ENCODE measurements at regions not wholly inside any gene's neighbourhood (a gene's known extent, or its start where the extent isn't known, plus 50 kb on each side); places are given as distances from the start of the nearest gene placed in this dataset.
"Not testable (repeated sequence)": the region's sequence is repeated elsewhere in the genome, so short reads cannot be mapped to it uniquely, and the experiment has no call there.

DNA sequence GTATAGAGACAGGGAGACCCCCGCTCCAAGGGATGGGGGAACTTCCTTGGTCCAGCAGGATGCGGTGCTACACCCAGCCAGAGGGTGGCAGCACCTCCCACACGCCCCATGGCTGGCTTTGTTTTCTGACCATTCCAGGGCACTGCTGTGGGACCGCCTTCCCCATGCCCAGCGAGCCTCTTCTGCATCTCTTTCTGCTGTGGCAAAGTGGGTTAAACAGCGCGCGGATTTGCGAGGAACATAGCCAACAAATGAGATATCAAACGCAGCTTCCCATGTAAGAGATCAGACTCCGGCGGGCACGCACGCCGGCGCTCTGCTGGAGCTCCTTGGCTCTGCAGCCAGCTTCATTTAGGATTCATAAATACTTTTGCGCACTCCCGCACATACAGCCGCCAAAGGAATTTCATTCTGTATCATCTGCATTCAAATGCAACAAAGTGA lies 485.8 kb upstream of the CADM1 start:
- DNase-seq: no peak

- no peak for DNase-seq
Observed at GRCh38 chr11:115985896-115986295, 481.7 kb upstream of the CADM1 start.

DNA sequence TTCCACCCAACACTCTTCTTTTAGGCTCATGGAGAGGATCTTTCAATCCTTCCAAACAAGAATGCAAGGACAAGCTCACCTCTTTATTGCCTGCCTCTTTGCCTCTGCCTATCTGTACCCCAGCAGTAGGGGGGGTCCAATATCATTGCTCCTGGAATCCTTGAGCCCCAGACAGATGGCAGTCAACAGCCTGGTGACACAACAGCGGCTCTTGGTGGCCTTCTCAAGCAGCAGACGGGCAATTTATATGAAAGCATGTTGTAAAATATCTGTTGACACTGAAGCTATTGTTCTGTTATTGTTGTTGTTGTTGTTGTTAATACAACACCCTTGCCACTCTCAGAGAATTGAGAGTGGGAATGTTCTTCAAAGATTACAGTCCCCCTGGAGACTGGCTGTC lies 480.0 kb upstream of the CADM1 start:
- no peak for DNase-seq

DNA sequence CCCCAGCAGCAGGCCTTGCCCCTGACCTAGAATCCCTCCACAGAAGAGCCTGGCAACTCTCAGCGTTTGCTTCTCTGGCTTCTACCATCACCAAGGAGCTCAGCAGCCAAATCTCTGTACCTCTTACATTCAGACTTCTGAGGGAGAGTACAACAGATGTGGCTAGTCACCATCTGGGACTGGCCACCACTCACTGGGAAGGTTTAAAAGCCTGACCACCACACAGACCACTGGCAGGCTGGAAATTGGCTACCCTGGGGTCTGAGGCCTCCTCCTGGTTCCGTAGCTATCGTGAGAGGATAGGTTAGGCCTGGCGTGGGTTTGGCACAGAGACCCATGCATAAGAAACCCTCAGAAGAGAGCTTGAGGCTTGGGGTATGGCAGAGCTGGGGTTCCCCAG lies 478.5 kb upstream of the CADM1 start:
- no peak for DNase-seq

DNA sequence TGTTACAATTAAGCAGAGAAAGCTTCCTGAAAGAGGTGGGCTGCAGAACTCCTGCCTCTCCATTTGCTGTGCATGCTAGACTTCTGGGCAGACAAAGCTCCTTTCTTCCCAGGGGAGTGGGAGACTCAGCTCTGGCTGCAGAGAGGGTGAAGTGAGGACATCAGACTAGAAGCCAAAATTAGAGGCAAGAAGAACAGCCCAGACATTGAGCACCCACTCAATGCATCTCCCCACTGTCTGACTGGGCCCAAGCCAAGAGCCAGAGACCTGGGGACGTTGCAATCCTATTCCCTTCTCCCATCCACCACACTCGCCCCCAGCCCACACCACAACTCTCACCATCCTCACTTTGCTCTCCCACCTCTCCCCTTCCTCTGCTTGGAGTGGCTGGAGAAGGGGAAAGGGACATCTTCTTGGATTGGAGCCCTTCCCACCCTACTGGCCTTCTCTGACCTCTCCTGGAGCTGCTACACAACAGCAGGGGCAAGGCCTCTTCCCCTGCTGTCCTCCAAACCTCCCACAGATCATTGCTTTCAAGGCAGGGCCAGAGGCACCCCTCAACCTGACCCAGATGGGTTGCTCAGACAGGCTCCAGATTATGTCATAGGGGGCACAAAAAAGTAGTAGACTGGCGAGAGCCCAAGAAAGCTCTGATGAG lies 477.7 kb upstream of the CADM1 start:
- no peak for DNase-seq

DNA sequence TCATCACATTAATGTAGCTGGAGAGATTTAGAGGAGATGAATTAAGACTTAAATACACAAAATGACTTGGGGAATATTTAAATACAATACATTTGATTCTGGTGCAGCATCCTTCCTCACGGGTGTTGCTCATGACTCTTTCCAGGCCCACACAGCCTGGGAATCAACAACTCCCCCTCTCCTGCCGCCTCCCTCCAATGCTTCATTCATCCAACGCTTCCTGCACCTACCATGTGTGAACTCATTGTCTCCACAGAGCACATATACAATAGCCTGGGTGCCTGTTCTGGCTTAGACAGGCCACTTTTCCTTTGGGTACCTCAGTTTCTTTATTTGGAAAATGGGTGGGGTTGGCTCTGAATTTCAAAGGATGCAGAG lies 476.9 kb upstream of the CADM1 start:
- no peak for DNase-seq

DNA sequence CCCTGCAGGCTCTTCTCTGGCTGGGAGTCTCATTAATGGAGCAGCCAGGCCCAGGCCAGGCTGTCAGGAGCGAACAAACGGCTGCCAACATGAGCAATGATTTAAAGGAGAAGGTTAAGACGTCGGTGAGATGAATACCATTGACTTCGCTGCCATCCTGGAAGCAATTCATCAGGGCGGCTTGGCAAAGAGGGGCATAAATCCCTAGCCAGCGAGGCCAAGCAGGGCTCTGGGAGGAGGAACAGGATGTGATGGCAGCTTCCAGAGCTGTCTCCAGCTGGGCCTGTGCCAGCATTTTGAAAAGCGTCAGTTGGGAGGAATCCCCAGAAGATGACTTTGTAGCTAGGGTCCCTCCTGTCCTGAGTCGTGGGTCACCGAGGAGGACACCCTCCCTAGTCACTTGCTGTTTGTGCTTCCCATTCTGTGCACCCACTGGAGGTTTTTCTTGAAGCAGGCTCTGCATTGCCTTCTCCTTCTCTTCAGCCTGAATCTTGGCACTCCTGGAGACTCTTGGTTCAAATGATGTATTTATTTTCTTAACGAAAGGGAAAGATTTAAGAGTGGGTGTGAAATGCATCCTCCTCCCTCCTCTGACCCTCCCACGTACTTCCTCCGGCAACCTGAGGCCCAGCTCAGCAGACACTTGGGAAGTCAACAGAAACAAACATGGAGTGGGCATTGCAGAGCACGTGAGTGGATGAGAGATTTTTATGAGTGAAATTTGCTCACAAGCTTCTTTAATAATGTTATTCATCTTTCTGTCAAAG lies 476.3 kb upstream of the CADM1 start:
- no peak for DNase-seq

DNA sequence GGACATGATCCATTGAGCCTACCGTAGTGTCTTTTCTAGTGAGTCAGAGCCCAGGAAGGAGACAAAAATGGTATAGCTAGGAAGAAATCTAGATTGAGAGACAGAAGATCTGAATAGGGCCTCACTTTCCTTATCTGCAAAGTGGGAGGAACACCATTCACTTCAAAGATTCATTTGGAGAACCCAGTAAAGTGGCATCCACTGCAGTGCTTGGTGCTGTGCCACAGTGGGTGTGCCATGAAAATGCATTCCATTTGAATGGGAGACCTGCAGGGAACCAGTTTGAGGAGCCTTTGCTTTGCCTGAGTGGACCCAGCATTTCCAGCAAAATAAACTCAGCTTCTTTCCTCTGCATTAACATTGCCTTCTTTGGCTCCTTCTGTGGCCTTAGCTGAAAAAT lies 470.5 kb upstream of the CADM1 start:
- DNase-seq: no peak

- not testable (repeated sequence) for DNase-seq
Observed at GRCh38 chr11:115967203-115967602, 463.0 kb upstream of the CADM1 start.

DNA sequence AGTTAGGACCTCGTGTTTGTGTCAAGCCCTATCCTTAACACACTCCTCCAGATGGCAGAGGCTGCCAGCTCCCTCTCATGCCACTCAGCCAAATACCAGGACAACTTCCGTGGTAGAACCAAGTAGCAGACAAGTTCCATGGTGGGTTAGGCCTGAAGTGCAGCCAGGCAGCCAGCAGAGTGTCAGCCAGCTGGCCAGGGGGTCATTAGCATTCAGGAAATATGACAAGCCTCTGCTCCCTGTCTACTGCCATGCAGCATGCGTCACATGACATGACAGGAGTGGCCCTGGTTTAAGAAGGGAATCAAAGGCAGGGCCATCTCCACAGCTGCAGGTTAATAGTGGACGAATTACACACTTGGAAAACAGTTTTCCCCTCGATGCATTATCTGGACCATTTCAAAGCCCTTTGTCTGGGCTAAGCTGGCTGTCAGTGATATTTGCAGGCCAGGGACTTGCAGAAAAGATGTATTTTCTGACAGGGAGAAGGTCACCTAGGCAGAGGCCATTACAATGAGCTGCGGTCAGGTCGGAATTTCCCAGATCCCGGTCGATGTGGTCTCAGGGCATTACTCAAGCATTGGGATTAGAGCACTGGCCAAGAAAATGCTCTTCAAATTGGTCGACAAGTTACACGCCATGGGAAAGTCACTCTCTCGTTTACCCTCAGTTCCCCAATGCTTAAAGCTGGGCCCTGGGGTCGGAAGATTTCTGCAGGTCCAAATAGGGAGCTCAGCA lies 461.7 kb upstream of the CADM1 start:
- no peak for DNase-seq

- DNase-seq: no peak
Observed at GRCh38 chr11:115964091-115964490, 459.9 kb upstream of the CADM1 start.

- no peak for DNase-seq
Observed at GRCh38 chr11:115963156-115963555, 458.9 kb upstream of the CADM1 start.

- no peak for DNase-seq
Observed at GRCh38 chr11:115961159-115962003, 457.2 kb upstream of the CADM1 start.

DNA sequence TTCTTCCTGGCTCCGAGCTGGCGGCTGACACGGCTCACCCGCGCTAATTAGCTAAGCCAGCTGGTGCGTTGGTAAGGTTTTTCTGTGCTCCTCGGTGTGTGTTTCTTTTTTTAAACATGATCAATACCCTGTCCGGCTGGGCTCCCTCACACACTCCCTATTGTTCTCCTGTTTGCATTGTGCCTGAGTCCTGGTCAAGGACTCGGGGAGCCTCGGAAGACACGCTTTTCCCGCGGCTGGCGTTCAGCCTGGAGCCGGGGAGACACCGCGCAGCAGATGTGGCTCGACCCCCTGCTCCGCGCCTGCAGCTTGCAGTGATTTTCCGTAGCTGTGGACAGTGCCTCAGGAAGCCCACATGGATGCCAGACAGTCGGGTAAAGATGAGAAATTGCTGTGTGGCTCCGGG lies 454.9 kb upstream of the CADM1 start:
- DNase-seq: no peak

GRCh38 chr11:115958089-115959000 lies 454.1 kb upstream of the CADM1 start:
- no peak for DNase-seq

DNA sequence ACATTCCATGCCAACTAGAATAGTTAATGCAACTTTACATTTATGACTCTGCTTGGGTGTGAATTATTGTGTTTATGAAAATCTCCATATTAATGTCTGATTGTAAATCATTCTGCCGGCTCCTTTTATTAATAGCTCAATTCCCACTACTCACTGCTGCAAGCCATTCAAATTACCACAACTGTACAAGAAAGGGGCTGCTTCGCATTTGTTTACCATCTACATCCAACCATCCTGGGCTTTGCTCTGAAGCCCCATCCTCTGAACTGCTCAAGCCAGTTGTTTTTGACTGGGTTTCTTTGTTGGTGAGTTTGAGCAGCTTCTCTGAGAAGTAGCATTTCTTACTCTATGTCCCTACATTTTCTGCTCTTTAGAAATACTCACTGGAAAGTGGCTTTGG lies 451.6 kb upstream of the CADM1 start:
- no peak for DNase-seq

- DNase-seq: no peak
Observed at GRCh38 chr11:115950660-115951059, 446.4 kb upstream of the CADM1 start.

DNA sequence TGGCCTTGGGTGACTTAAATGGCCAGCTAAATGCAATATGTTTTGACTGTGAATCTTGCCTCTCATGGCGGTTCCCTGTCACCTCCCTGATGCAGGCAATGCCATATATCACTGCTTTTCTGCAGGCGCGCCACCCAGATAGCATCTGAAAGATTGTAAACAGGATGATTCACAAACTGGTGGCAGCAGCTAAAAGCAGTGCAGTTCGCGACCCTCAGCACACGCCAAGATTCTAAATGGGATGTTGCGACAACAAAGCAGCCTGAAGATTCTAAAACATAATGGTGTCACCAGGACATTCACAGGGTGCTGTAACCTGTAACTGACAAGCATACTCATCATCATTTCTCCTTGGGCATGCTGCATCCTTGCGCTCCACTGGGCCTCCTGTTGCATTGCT lies 440.4 kb upstream of the CADM1 start:
- DNase-seq: no peak

- DNase-seq: no peak
Observed at GRCh38 chr11:115942011-115942410, 437.8 kb upstream of the CADM1 start.

- no peak for DNase-seq
Observed at GRCh38 chr11:115941481-115941993, 437.3 kb upstream of the CADM1 start.

- no peak for DNase-seq
Observed at GRCh38 chr11:115941044-115941443, 436.8 kb upstream of the CADM1 start.

Data from CD4-positive, alpha-beta T cell treated with Interleukin-17A for 4 hours (primary cell).